Activated CD8-positive, alpha-beta memory T cell treated with anti-CD3 and anti-CD28 coated beads for 24 hours (primary cell): ENCODE measurements at regions not wholly inside any gene's neighbourhood (a gene's known extent, or its start where the extent isn't known, plus 50 kb on each side); places are given as distances from the start of the nearest gene placed in this dataset.
"Not testable (repeated sequence)": the region's sequence is repeated elsewhere in the genome, so short reads cannot be mapped to it uniquely, and the experiment has no call there.

Experiments
- DNase-seq: peaks from one replicate; pipeline ENCODE4 v3.0.0-alpha.2; 2020

DNA sequence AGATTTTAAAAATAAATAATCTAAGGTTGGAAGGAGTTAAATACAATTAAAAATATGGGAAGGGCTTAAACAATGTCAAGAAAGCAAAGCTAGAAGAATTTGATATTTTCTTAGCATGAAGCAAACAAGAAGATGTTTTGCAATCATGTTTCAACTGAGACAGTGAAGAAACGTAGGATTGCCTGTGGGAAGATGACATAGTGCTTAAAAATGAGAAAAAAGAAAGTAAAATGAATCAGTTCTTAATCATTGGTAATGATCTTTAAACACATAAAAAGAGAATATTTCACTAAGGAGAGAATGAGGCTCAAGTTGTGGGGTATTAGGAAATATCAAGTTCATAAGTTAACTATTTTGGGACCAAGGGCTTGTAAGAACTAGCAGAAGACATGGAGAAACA lies 855.0 kb downstream of the METTL15 start:
- no peak for DNase-seq

DNA sequence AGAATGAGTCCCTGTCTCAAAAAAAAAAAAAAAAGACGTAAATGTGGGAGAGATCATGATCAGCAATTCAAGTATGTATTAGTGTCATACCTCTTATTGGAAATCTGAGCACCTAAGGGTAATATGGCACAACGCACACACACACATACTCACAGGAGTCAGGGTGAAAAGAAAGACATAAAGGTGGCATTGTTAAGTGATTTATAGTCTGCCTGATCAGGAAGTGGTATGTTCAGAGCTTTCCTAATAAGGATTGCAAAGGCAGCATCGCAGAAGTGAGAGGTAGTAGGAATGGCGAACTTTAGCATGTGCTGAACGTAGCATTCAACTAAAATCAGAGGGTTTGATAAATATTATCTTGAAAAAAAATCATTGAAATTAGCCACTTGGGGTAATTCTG lies 854.3 kb downstream of the METTL15 start:
- no peak for DNase-seq

DNA sequence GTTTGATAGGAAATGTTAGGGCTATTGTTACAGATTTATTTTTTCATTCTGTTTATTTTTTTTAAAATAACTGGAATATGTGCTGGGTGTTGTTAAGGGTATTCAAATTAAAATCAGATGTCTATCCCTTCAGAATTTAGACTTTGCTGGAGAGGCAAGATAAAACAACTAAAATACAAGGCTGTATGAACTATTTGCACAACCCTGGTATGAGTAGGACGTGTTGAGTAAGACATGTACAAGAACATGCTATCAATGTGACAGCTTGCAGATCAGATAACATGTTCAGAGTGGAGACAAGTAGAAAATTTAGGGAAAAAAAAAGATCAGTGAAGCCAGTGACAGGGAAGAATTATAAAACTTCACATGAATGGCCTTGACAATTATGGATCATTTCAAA lies 853.5 kb downstream of the METTL15 start:
- no peak for DNase-seq

DNA sequence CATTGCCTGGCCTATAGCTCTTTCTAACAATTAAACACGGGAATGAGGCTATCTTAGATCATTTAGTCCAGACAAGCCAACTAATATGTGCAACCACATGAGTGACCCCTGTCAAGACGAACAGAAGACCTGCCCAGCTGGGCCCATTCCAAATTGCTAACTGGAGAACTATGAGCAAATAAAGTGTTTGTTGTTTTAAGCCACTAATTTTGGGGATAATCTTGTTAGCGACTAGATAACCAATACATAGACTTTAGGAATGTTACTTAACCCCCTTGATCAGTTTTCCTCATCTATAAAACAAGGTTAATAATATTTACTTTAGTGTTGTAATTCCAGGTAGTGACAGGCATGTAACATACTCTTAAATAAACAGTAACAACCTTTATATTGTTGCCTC lies 848.3 kb downstream of the METTL15 start:
- DNase-seq: no peak

DNA sequence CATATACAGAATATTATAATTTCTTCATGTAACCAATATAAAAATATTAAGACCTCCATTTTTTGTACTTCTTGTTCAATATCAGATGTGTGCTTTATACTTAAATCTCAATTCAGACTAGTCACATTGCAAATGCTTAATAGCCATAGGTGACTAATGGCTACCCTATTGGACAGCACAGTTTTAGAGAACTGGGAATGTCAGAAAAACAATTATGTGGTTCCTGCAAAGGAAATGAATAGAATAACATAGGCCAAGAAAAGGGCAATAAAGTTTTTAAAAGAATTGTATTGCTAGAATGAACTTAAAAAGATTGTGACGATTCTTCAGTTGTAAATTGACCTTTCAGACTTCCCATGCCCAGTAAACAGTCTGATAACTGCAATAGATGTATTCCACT lies 843.0 kb downstream of the METTL15 start:
- DNase-seq: no peak

DNA sequence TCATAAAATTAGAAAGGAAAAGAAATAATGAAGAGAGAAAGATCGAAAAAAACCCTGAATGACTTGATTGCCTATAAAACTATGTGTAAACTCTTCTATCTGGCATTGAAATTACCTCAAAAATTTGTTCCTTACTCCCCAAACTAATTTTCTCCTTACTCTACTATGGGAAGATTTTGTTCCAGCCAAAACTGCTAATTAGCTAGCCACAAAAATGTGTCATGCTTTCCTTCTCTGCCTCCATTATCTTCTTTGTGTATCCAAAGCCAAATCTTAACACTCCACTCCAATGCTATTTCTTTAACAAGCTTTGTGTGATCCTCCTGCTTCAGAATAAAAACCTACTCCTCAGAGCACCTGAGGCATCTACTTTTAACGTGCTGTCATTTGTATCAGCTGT lies 831.2 kb downstream of the METTL15 start:
- DNase-seq: no peak

DNA sequence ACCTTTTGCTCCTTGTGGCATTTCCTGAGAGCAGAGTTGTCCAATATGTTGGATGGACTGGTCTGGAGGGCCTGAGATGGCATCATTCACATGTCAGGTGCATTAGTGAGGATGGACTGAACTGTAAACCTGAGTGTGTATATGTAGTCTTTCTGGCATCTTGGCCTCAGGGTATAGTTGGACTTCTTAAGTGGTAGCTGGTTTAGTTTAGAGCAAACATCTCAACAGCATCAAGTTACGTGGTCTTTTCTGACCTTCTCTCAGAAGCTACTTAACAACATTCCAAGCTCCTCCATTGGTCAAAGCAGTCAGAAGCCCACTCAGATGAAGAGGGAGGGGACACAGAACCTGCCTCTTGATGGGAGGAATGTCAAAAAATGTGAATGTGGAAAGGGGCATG lies 829.9 kb downstream of the METTL15 start:
- DNase-seq: no peak

DNA sequence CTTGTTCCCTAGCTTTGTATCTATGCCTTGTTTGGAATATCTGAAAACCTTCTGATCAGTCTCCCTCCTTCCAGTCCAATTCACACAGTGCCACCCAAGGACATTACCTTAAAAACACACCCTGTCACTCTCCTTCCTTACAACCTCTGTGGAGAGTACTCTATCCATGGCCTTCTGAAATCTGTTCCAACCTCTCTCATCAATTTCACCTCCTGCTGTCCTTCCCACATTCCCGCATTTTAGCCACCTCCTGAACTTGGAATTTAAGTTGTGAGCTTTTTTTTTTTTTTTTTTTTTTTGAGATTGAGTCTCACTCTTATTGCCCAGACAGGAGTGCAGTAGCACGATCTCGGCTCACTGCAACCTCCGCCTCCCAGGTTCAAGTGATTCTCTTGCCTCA lies 824.8 kb downstream of the METTL15 start:
- no peak for DNase-seq

DNA sequence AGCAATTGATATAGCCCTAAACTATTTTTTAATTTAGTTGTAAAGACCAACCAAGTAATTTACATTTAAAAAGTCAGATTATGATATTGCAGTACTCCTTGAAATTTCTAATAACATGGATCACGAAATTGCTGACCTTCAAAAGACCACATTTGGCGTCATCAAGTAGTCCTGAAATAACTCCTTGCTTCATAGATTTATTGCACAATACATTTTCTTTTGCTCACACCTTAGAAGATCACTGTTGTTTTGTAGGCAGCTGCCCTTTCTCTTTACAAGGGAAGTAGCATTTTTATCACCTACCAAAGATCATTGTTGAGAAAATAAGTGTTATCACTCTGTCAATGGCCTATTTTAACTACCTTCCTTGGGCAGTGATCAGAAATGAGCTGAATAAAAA lies 815.8 kb downstream of the METTL15 start:
- no peak for DNase-seq

DNA sequence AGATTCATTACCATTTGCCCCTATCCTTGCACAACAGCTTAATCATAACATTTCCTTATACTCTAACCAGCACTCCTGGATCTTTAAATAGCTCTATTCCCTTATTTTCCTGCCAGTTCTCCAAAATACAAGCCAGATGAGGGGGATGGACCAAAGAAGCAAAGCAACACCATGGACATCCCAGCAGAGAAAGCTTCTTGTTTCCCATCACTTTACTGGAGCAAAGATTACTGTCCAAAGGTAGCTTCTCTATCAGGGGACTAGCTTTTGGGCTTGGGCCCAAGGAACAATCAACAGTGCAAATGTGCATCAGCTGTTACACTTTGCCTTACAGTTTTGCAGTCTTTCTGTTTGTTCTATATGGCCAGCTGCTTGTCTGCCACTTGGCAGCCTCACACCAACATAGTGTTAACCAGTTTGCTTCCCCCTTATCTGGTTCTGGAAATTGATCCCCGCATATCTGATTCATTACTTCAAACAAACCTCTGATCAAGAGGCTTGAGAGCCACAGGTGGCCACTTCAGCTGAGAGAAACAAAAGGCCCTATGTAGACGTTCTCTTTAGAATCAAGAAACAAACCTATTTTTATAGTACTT lies 814.3 kb downstream of the METTL15 start:
- DNase-seq: no peak

DNA sequence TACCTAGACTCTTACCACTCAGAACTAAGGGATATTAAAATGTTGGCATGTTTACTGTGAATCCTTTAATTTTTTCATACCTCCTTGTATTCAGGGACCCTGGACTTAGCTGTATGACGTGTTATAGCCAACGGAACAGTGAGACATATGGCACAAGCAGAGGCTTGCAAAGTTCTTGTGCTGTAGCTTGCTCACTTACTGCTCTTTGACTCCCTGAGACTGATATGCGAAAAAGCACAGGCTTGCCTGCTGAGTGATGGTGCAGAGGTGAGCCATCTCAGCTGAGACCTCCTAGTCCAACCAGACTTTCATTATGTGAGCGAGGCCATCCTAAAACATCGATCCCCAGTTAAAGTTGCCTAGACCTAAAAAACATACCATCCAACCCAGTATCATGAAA lies 811.0 kb downstream of the METTL15 start:
- DNase-seq: no peak

DNA sequence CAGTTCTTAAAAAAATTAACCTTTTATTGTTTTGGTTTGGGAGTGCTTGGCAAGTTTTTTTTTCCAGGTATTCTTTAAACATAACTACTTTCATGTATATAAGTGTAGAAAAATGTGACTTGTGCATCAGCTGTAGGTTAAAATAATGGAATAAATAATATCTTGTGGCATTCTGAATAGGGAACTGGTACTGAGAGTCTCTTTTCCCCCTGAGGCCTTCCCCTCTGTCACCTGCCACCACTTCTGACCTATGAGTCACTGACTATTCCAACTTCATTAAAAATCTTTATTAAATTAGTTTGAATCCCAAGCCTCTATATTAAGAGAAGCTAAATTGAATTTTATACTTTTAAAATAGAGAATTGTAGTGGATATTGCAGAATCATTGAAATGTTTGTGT lies 805.7 kb downstream of the METTL15 start:
- no peak for DNase-seq

DNA sequence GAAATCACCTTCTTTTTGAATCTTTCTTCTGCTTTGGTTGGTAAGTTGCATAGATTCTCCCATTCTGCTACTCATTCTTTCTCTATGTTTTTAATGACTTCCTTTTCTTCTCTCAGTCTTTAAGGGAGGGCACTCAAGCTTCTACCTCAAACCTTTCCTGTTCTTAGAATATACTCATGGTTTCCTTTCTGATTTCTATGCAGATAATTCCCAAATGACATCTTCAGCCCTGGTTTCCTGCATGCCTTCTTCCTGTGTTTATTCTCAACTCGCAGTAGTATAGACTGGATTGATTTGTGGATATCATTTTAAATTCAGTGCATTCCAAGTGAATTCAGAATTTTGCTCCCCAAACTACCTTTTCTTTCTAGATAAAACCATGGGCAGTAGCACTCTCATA lies 803.6 kb downstream of the METTL15 start:
- no peak for DNase-seq

DNA sequence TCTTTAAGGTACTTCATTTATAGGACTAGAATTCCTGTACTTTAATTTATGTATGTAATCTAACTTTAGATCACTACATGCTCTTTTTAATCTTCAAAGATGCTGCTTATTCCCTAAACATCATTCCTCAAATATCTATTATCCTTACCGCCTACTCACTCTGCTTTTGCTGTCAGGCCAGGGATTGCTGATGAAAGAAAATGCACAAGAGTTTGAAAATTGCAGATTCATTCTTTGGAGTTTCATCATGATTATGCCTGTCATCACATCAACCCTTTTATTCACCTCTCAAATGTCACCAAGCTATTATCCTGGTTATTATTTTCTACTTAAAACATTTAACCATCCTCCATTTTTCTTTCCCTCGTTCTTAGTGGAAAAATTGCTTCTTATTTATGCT lies 802.7 kb downstream of the METTL15 start:
- DNase-seq: no peak

DNA sequence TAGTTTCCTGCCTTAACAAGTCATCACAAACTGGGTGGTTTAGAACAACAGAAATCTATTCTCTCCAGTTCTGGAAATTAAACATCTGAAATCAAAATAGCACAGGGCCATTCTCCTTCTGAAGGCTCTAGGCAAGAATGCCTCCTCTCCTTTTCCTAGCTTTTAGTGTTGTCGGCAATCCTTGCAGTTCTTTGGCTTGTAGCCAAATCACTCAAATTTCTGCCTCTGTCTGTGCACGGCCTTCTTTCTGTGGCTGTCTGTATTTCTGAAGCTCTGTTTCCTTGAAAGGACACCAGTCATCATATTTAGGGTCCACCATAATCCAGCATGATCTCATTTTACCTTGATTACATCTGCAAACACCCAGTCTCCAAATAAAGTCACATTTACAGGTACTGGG lies 795.5 kb downstream of the METTL15 start:
- DNase-seq: no peak

DNA sequence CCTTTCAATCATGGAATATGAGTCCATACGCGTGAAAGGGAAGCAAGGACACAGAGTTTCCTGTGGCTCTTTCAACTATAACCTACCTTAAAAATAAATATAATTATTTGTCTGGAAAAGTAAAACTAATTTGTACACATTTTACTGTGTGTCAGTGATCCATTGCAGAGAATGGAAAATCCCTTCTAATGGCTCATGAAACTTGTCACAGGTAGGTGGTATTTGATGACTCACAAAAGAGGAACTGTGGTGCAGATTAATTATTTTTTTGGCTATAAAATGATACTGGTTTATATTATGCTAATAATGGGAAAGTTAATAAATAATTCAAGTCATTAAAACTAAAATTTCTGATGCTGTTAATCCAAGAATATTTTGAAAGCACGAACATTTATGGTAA lies 792.2 kb downstream of the METTL15 start:
- DNase-seq: no peak

DNA sequence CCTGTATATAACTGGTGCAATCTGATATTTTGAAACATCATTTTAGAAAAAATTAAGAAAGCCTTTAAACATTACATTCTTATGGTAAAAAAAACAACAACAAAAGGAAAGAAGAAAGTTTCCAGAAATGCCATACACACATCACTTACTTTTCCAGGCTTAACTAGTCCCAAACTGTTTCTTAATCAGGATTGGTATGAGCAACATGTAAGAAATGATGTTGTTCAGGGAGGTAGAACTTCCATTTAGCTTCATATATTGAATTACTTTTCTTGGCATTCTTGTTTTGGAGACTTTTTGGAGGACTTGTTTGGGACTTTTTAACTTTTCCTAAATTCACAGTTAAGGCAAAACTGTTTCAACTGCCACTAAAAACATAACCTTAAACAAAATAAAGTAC lies 791.5 kb downstream of the METTL15 start:
- no peak for DNase-seq

DNA sequence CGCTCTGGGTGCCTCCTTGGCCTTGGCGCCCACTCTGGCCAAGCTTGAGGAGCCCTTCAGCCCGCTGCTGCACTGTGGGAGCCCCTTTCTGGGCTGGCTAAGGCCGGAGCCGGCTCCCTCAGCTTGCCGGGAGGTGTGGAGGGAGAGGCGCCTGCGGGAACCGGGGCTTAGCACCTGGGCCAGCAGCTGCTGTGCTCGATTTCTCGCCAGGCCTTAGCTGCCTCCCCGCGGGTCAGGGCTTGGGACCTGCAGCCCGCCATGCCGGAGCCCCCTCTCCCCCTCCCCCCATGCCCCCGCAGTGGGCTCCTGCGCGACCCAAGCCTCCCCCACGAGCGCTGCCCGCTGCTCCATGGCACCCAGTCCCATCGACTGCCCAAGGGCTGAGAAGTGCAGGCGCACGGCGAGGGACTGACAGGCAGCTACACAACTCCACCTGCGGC lies 782.4 kb downstream of the METTL15 start:
- DNase-seq: not testable (repeated sequence)

DNA sequence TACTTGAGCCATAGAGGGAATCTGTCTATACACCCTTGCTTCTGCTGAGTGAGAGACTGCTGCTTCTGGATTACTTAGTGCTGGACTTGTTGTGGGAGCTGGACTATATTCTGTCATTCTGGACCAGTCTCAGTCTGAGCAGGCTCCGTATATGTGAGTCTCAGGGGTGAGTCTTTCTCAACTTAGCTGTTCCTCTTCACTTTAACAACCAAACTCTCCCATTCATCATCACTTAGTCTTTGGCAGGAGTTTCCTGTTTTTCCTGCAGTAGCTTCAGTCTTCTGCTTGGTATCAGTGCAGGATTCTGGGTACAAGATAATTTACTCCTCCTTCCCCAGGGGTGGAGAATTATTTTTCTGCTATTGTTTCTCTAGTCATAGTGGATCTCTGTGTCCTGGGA lies 779.5 kb downstream of the METTL15 start:
- no peak for DNase-seq

DNA sequence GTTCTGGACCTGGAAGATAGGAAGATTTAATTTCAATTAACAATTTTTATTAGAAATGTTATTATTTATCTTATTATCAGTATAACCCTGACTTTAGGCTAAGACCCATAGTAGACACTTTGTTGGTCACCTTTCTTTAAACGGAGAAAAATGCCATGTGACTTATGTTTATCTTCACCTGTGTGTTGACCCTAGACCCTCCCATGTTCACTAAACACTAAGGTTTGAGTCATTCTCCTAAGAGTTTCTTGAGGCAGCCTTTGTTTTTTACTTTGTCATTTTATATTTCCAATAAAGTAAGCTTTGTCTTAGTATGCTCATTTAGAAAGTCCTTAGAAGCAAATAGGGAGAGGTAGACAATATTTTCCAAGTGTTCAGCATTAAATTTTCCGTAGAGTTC lies 771.7 kb downstream of the METTL15 start:
- no peak for DNase-seq

DNA sequence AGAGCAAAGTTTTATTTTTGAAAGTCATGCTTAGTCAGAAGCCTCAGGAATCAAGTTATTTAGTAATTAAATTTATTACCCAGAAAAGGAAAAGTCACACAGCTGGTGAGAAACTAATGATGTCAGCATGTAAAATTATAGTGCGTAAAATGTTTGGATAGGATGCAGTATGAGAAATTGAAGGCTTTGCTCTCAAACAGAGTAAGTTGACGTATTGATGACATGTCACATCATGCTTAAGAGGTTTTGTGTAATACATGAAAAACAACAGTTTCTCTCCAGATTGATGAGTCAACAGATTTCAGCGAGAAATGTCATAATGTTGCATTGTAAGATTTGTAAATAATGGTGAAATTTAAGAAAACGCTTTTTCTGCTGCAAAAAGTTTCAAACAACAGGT lies 769.8 kb downstream of the METTL15 start:
- no peak for DNase-seq

DNA sequence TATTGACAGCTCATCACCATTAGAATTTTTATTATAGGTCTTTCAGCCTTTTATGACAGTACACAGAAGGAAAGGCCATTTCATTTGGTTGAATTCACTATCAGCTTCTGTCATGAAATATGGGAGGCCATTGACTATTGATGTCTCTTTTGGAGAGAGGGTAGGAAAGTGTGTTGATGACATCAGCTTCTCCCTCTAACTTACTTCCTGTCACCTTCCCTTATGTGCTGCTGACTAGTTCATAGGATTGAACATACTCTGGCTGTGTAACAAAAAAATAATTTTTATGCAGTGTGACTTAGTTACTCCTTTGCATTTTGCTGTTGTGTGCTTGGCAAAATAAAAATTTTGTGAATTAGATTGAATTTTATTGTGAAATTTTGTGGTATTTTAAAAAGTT lies 769.2 kb downstream of the METTL15 start:
- DNase-seq: no peak

DNA sequence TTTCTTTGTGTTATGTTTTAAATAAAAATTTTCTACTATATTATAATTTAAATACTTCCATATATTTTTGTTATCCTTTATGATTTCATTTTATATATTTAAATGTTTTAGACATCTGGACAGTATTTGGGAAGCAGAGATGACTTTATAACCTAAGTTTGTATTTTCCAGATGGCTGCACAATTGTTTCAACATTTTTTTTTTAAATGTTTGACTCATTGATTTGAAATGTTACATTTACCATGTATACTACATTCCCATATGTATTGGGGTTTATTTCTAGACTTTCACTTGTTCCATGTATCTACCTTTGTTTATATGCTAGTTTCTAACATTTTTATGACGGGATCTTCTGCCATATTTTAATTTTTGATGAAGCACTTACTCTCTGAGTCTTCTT lies 766.5 kb downstream of the METTL15 start:
- no peak for DNase-seq

DNA sequence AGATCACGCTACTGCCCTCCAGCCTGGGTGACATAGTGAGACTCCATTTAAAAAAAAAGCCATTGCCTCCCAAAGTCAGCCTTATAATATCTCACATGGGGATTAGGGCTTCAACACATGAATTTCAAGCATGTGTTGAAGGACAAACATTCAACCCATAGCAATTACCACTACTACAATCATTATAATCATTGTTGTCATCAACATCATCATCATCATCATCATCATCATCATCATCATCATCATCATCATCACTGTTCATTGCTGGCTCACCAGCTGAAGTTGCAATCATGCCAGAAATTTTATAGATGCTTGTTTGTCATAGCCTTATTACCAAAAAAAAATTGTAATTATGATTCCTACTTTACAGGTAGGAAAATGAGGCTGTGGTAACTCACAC lies 762.9 kb downstream of the METTL15 start:
- no peak for DNase-seq

DNA sequence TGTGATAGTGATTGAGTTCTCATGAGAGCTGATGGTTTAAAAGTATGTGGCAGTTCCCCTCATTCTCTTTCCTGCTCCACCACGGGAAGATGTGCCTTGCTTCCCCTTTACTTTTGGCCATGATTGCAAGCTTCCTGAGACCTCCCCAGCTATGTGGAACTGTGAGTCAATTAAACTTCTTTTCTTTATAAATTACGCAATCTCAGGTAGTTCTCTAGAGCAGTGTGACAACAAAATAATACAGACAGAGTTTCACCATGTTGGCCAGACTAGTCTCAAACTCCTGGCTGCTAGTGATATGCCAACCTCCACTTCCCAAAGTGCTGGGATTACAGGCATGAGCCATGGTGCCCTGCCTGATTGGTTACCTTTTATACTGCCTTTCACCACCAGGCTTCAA lies 755.2 kb downstream of the METTL15 start:
- DNase-seq: no peak

DNA sequence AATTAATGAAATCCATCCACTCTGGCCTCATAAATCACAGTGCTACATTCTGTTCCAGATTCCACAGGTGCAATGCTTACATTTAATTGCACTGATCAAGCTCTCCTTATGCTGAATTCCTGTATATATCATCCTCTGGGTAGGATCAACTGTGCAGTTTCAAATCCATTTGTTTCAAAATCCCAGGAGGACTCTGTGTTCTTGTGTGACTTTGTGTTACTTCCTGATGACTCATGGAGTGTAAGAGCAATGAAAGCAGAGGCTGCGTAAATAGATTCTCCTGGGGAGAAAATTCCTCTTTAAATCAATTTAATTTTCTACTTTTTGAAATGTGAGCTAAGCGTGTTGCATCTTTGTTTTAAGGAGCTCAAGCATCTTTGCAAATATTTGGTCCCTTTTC lies 752.7 kb downstream of the METTL15 start:
- DNase-seq: no peak
